Liver (tissue), 3 donors: ENCODE measurements at regions not wholly inside any gene's neighbourhood (a gene's known extent, or its start where the extent isn't known, plus 50 kb on each side); places are given as distances from the start of the nearest gene placed in this dataset.

ENCODE experiments used
- ATF3 ChIP-seq: IDR thresholded peaks from 2 replicates; pipeline ENCODE4 v1.6.1; 2016; ENCODE audit warnings: antibody characterized with exemption
- CTCF ChIP-seq: fragments of 150-350 bp; IDR thresholded peaks from 2 replicates; pipeline ENCODE4 v1.5.1; 2017; ENCODE audit warnings: improper control_type of control experiment, low read depth, low read length; ENCODE audit not compliant: missing input control
- FOXA1 ChIP-seq: IDR thresholded peaks from 2 replicates; pipeline ENCODE4 v1.6.1; 2016; ENCODE audit warnings: antibody characterized with exemption
- GABPA ChIP-seq, 2 donors: IDR thresholded peaks in 1 of 2; conservative IDR thresholded peaks in 1 of 2; 2 replicates each; pipeline ENCODE4 v1.6.1; 2016; ENCODE audit warnings: antibody characterized with exemption in 2 of 2, mild to moderate bottlenecking in 1 of 2, moderate library complexity in 1 of 2
- JUND ChIP-seq, 2 donors: IDR thresholded peaks; 2 replicates each; pipeline ENCODE4 v1.6.1; 2016; ENCODE audit warnings: antibody characterized with exemption in 2 of 2
- MAX ChIP-seq: IDR thresholded peaks from 2 replicates; pipeline ENCODE4 v1.6.1; 2016; ENCODE audit warnings: antibody characterized with exemption
- RAD21 ChIP-seq, 2 donors: IDR thresholded peaks; 2 replicates each; pipeline ENCODE4 v1.6.1; 2016; ENCODE audit warnings: antibody characterized with exemption in 2 of 2, mild to moderate bottlenecking in 2 of 2
- REST ChIP-seq: IDR thresholded peaks from 2 replicates; pipeline ENCODE4 v1.6.1; 2016; ENCODE audit warnings: antibody characterized with exemption, mild to moderate bottlenecking
- RXRA ChIP-seq, 2 donors: IDR thresholded peaks; 2 replicates each; pipeline ENCODE4 v1.6.1; 2017 to 2018; ENCODE audit warnings: antibody characterized with exemption in 2 of 2, mild to moderate bottlenecking in 1 of 2
- SP1 ChIP-seq: IDR thresholded peaks from 2 replicates; pipeline ENCODE4 v1.6.1; 2018; ENCODE audit warnings: antibody characterized with exemption, mild to moderate bottlenecking
- TAF1 ChIP-seq: conservative IDR thresholded peaks from 2 replicates; pipeline ENCODE4 v1.6.1; 2016; ENCODE audit warnings: antibody characterized with exemption, mild to moderate bottlenecking
- YY1 ChIP-seq: IDR thresholded peaks from 2 replicates; pipeline ENCODE4 v1.6.1; 2016; ENCODE audit warnings: antibody characterized with exemption, mild to moderate bottlenecking
- ZBTB33 ChIP-seq: IDR thresholded peaks from 2 replicates; pipeline ENCODE4 v1.6.1; 2016; ENCODE audit warnings: antibody characterized with exemption
- donor health status: healthy.
- donor health status: healthy.

- TF ChIP-seq CTCF (no peak), SP1 (no peak), YY1 (no peak), ZBTB33 (no peak), TAF1 (no peak), RAD21 (IDR thresholded peaks at IDR 0.05) (no peak), FOXA1 (no peak), ATF3 (no peak), REST (no peak), MAX (no peak), GABPA (IDR thresholded peaks at IDR 0.05 in 1 of 2, conservative IDR thresholded peaks at IDR 0.05 in 1 of 2) (no peak), JUND (IDR thresholded peaks at IDR 0.05) (no peak), RXRA (IDR thresholded peaks at IDR 0.05) (no peak)
Measured at GRCh38 chr9:118630079-118630478, 739.2 kb downstream of the BRINP1 start.
